ENCODE measurements at regions not wholly inside any gene's neighbourhood (a gene's known extent, or its start where the extent isn't known, plus 50 kb on each side); places are given as distances from the start of the nearest gene placed in this dataset.

- no peak for DNase-seq
Measured at GRCh38 chr14:25944020-25944419, 653.8 kb downstream of the NOVA1 start.

GRCh38 chr14:25943329-25943728 lies 654.5 kb downstream of the NOVA1 start:
- no peak for DNase-seq

- no peak for DNase-seq
Measured at GRCh38 chr14:25942090-25942489, 655.7 kb downstream of the NOVA1 start.

- no peak for DNase-seq
Measured at GRCh38 chr14:25933731-25934130, 664.1 kb downstream of the NOVA1 start.

GRCh38 chr14:25929881-25930615 lies 667.8 kb downstream of the NOVA1 start:
- DNase-seq: no peak

GRCh38 chr14:25911831-25912230 lies 686.0 kb downstream of the NOVA1 start:
- DNase-seq: no peak

- DNase-seq: no peak
Measured at GRCh38 chr14:25909045-25909747, 688.6 kb downstream of the NOVA1 start.

- DNase-seq: no peak
Measured at GRCh38 chr14:25908277-25909044, 689.4 kb downstream of the NOVA1 start.

- DNase-seq: no peak
Measured at GRCh38 chr14:25904446-25904845, 693.4 kb downstream of the NOVA1 start.

- no peak for DNase-seq
Measured at GRCh38 chr14:25899197-25899596, 698.6 kb downstream of the NOVA1 start.

- no peak for DNase-seq
Measured at GRCh38 chr14:25896777-25897176, 701.1 kb downstream of the NOVA1 start.

GRCh38 chr14:25895740-25896139 lies 702.1 kb downstream of the NOVA1 start:
- DNase-seq: no peak

- no peak for DNase-seq
Measured at GRCh38 chr14:25887251-25887878, 710.5 kb downstream of the NOVA1 start.

- no peak for DNase-seq
Measured at GRCh38 chr14:25884657-25885056, 713.2 kb downstream of the NOVA1 start.

- DNase-seq: no peak
Measured at GRCh38 chr14:25882899-25883298, 714.9 kb downstream of the NOVA1 start.

GRCh38 chr14:25875475-25875874 lies 722.4 kb downstream of the NOVA1 start:
- no peak for DNase-seq

GRCh38 chr14:25869854-25870253 lies 728.0 kb downstream of the NOVA1 start:
- DNase-seq: no peak

- DNase-seq: no peak
Measured at GRCh38 chr14:25868521-25869314, 729.1 kb downstream of the NOVA1 start.

GRCh38 chr14:25861406-25861805 lies 736.4 kb downstream of the NOVA1 start:
- no peak for DNase-seq

GRCh38 chr14:25848601-25849000 lies 749.2 kb downstream of the NOVA1 start:
- DNase-seq: no peak

GRCh38 chr14:25846246-25846645 lies 751.6 kb downstream of the NOVA1 start:
- DNase-seq: no peak

Data from GDM1 (cell line).